GM18858 (cell line): ENCODE measurements at regions not wholly inside any gene's neighbourhood (a gene's known extent, or its start where the extent isn't known, plus 50 kb on each side); places are given as distances from the start of the nearest gene placed in this dataset.
"Not testable (repeated sequence)": the region's sequence is repeated elsewhere in the genome, so short reads cannot be mapped to it uniquely, and the experiment has no call there.

ENCODE experiments used
- ATAC-seq: cut with Tn5 transposase; IDR thresholded peaks from one replicate; pipeline ENCODE4 v1.9.1; 2021; ENCODE audit not compliant: unreplicated experiment

GRCh38 chr2:13156916-13157315 is 440.2 kb downstream of the TRIB2 start:
- no peak for ATAC-seq

DNA sequence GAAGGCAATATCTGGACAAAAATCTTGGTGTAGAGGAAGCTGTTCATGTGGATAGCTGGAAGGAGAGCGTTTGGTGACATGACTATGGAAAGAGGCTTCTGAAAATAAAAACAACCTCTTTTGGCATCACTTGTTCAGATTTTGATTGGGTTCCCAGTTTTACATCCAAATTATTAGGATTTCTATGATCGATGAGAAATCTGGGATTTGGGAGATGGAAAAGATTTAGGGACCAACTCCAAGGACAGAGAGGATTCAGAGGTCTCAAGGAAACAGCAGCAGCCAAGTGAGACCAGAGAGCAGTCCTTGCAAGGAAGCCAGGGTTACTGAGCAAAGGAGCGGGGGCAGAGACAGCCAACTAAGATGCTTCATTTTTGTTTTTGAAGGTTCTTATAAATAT is 441.7 kb downstream of the TRIB2 start:
- ATAC-seq = no peak

DNA sequence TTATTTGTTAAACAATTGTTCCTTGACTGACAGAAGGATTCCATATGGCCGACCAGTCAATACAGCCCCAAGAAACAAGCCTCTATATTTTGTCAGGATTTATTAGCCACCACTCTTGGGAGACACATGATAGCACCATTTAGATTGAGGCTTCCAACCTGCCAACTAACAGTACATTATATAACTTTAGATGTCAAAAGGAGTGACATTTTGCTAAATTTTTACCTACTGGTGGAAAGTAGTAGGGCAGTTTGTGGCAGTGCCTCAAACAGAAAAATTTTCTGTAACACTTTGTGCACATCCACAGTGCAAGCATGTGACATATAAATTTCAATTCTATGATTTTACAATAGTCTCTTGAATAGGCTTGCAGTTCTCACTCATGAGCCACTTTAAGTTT is 464.0 kb downstream of the TRIB2 start:
- no peak for ATAC-seq

DNA sequence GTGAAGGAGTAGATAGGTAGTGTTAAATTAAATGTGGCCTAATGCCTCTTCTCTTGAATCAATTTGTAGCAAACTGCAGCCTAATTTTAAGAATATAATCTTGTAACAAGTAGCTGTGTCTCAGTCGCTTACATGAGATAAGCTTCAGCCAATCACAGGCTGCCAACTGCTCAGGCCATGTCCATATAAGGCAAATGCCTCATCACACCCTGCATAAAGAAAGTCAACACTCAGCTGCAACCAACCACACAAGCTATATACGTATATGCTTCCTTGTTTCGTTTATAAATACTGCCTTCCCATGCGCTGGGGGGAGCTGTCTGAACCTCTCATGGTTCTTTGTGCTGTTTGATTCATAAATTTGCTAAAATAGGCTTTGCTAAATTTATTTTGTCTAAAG is 476.3 kb downstream of the TRIB2 start:
- ATAC-seq = peak; percentile 84

DNA sequence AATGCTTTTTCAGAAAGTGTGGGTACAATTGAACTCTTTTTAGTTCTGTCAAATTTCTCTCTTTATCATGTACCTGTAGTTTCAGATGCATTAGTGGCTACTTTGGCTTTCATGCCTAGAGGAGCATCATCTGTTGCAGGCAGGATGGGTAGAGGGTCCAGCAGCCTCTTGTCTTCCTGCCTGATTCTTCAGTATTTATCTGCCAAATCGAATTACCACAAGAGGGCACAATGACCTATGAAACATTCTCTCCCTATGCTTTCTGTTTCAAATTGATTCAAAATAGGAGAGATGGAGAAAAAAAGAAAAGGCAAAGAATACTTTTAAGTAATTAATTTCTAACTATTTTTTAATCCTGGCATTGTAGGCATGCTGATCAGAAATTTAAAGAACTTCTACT is 477.2 kb downstream of the TRIB2 start:
- ATAC-seq = peak; percentile 65

- no peak for ATAC-seq
Measured at GRCh38 chr2:13195270-13195669, 478.5 kb downstream of the TRIB2 start.

GRCh38 chr2:13197248-13197647 is 480.5 kb downstream of the TRIB2 start:
- no peak for ATAC-seq

DNA sequence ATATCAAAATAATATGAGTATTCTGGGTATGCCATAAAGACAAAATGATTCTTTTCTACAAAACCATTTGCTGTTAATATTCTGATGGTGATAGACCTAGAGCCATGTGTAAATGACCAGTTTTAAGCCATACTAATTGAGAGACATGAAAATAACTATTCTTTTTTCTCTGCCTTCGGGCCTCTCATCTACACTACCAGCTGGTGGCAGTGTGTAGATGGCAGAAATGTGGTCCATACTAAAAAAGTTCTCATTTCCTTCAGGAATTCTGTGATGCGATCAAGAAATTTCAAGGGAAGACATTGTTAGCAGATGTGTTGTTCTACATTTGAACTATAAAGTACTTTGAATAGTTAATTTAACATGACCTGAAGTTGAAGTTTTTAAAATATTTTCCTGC is 485.2 kb downstream of the TRIB2 start:
- no peak for ATAC-seq

DNA sequence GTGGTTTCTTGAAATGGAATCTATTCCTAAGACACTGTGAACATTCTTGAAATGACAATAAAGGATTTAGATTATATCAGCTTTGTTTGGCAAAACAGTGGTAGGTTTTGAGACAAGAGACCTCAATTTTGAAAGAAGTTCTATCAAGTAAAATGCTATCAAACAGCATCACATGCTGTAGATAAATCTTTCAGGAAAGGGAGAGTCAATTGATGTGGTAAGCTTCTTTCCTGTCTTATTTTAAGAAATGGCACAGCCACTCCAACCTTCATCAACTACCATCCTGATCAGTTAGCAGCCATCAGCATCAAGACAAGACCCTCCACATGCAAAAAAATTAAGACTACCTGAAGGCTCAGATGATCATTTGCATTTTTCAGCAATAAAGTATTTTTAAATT is 495.4 kb downstream of the TRIB2 start:
- ATAC-seq = no peak

DNA sequence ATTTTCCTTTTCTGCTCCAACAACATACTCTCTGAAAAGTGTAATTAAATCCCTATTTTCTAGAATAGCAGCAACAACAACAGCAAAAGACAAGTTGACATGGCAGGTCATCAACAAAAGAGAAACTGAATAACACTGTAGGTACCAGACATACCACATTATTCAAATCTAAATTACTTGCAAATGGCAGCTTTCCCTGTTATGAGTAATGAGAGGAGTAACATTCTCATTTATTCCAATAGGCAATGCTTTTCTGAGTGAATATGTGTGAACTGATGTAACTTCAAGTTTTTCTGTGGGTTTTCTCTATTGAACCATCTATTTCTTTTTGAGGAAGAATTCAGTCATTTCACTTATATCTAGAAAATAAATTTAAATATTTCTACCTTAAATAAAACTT is 501.5 kb downstream of the TRIB2 start:
- no peak for ATAC-seq

- no peak for ATAC-seq
Measured at GRCh38 chr2:13227578-13227977, 510.8 kb downstream of the TRIB2 start.

- ATAC-seq = no peak
Measured at GRCh38 chr2:13230221-13230620, 513.5 kb downstream of the TRIB2 start.

- ATAC-seq = peak; percentile 46
Measured at GRCh38 chr2:13240061-13240460, 523.3 kb downstream of the TRIB2 start.

DNA sequence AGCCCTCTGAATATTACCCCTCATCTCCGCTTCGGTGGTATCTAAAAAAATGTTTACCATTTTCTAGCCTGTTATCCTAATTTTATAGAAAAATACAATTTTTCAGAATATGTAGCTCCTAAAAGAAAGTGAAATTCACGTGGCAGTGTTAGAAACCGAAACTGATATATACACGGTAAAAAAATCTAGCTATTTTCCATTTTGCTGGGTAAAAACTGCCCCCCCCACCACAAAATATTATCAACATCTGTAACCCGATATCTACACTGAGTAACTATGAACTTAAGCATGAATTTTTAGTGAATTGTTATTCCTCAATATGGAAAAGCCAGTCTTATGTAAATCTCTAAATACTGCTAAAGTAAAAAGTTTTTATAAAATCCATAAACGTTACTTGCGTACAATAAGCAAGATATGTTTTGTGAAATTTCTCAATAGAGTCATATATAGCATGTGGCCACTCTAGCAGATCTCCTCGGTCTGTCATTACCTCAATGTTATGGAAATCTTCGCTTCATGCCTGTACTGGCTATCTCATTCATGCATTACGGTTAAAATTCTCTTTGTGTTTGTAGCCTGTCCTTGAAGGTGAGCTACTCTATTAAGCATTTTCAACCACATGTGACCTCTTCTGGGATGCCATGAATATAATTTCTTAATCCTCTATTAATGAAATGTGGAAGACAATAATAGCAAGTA is 524.2 kb downstream of the TRIB2 start:
- peak; percentile 71 for ATAC-seq

DNA sequence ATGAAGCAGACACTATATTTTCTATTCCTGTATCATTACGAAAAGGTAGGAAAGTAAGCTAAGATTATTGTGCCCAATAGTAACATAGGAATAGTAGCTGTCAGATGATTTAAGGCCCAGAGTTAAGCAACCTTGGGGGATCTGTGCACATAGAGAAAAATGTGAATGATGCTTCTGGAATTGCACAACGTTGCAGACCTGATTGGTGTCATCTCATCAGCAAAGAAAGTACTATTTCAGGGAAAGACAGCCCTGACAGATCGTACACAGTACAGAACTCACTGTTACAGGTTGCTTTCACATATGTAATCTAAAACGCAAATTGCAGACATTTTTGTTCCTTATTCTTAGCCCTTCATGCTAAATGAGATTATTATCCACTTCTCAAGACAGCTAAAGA is 535.9 kb downstream of the TRIB2 start:
- no peak for ATAC-seq

- ATAC-seq = no peak
Measured at GRCh38 chr2:13255485-13255884, 538.7 kb downstream of the TRIB2 start.

- no peak for ATAC-seq
Measured at GRCh38 chr2:13260402-13260801, 543.7 kb downstream of the TRIB2 start.

DNA sequence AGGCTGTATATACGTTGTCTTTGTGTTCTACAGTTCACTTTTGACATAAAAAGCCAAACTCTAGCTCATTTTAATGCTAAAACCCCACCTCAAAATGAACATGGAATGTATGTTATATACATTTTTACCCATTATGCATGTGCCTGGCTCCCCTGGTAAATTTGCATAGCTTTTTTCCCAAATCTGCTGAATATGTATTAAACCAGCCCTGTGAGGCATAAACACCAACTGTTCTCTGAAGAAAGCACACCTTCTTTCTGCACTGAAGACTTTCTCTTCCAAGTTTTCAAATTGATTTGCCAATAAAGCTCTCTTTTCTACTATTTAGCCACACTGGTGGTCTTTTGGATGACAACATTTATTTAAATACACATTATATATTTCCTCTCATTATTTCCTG is 549.4 kb downstream of the TRIB2 start:
- no peak for ATAC-seq

DNA sequence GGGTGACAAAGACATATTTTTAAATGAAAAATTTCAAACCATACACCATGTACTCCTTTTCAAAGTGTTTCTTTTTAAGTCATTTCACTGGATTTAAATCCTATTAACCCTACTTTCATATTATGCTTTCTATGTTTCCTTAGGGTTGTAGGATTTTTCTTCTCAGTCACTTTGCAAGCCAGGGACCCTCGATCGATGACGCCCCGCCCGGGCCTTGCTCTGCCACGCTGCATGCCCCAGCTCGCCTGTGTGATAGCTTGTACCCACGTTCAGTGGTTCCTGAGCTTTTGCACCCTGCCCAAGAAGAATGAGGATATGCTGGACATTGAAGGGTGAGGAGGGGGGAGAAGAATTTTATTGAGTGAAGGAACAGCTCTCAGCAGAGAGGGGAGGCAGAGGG is 568.0 kb downstream of the TRIB2 start:
- no peak for ATAC-seq

- no peak for ATAC-seq
Measured at GRCh38 chr2:13289310-13289709, 572.6 kb downstream of the TRIB2 start.

GRCh38 chr2:13308478-13308805 is 591.7 kb downstream of the TRIB2 start:
- ATAC-seq = not testable (repeated sequence)

DNA sequence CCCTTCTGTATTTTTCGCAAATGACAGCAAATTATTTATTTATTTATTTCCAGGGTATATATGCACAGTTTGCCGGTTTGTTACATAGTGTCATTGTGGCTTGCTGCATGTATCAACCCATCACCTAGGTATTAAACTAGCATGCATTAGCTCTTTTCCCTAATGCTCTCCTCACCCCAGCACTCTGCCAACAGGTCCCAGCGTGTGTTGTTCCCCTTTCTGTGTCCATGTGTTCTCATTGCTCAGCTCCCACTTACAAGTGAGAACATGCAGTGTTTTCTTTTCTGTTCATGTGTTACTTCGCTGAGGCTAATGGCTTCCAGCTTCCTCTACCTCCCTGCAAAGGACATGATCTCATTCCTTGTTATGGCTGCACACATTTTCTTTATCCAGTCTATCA is 592.3 kb downstream of the TRIB2 start:
- ATAC-seq = no peak

DNA sequence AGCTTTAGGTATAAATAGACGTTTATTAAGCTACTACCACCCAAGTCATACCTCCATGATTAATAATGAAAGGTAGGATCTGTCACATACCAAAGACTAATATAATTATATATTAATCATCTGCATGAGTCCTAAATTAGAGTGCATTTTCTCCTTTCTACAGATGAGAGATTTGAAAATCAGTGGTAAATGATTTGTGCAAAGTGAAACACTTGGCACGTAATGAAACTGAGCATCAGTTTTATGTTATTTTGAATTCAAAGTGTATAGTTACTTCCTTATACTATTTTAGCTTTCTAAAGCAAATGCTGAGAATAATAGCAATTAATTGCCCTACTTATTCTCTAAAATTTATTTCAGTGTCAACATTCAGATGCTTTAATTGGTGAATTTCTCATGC is 615.3 kb downstream of the TRIB2 start:
- no peak for ATAC-seq

DNA sequence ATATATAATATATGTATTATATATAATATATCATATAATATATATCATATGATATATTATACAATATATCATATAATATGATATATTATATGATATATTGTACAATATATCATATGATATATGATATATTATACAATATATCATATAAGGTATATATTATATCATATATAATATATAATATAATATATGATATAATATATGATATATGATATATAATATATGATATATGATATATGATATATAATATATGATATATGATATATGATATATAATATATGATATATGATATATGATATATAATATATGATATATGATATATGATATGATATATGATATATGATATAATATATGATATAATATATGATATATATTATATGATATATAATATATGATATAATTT is 617.3 kb downstream of the TRIB2 start:
- ATAC-seq = not testable (repeated sequence)
